ENCODE measurements at regions not wholly inside any gene's neighbourhood (a gene's known extent, or its start where the extent isn't known, plus 50 kb on each side); places are given as distances from the start of the nearest gene placed in this dataset.

- TF ChIP-seq EZH2 (IDR thresholded peaks at IDR 0.05; ENCODE audit: borderline replicate concordance, low read depth, low read length), result no peak
- TF ChIP-seq ATF6 (CRISPR knock-in tag; IDR thresholded peaks at IDR 0.05), result no peak
- TF ChIP-seq BRCA1 (IDR thresholded peaks at IDR 0.05), result no peak
- TF ChIP-seq BRCA1 (CRISPR knock-in tag; IDR thresholded peaks at IDR 0.05), result no peak
- TF ChIP-seq DPF2 (IDR thresholded peaks at IDR 0.05), result no peak
- TF ChIP-seq LARP7 (IDR thresholded peaks at IDR 0.05), result no peak
- no peak for TF ChIP-seq MTF1 (CRISPR knock-in tag; IDR thresholded peaks at IDR 0.05; ENCODE audit: borderline replicate concordance)
- TF ChIP-seq CBX8 (IDR thresholded peaks at IDR 0.05; ENCODE audit: borderline replicate concordance, extremely low read depth, low read depth, low read length, poor library complexity, severe bottlenecking), result no peak
- no peak for TF ChIP-seq MCM5 (IDR thresholded peaks at IDR 0.05; ENCODE audit: low read depth)
- TF ChIP-seq ELK1 (CRISPR knock-in tag; IDR thresholded peaks at IDR 0.05), result no peak
- no peak for TF ChIP-seq CTCF (IDR thresholded peaks at IDR 0.05 in 2 of 3, conservative IDR thresholded peaks at IDR 0.05 in 1 of 3; ENCODE audit: insufficient read depth in 2 of 3, low read depth in 1 of 3, low read length in 3 of 3)
- no peak for TF ChIP-seq CTBP1 (IDR thresholded peaks at IDR 0.05; ENCODE audit: borderline replicate concordance)
- TF ChIP-seq PKNOX1 (IDR thresholded peaks at IDR 0.05), result no peak
- TF ChIP-seq TCF7 (IDR thresholded peaks at IDR 0.05; ENCODE audit: borderline replicate concordance), result no peak
Measured at GRCh38 chr12:115828168-115828567, 449.3 kb downstream of the MED13L start.

All from K562 (cell line).